Common myeloid progenitor, CD34-positive (primary cell): ENCODE measurements at regions not wholly inside any gene's neighbourhood (a gene's known extent, or its start where the extent isn't known, plus 50 kb on each side); places are given as distances from the start of the nearest gene placed in this dataset.
"Not testable (repeated sequence)": the region's sequence is repeated elsewhere in the genome, so short reads cannot be mapped to it uniquely, and the experiment has no call there.

ENCODE experiments used
- CTCF ChIA-PET: fragments of 350-600 bp; sonication (Branson Sonifier 250); formaldehyde crosslinking; loops from one replicate; lab custom pipeline; 2021; ENCODE audit warnings: antibody characterized with exemption; lab: Charles Lee
- POLR2A ChIA-PET: fragments of 350-600 bp; sonication (Branson Sonifier 250); formaldehyde crosslinking; loops from one replicate; lab custom pipeline; 2021; ENCODE audit warnings: antibody characterized with exemption; lab: Charles Lee
- DNase-seq, 3 donors: peaks; one replicate each; pipeline versions ENCODE4 v3.0.0 to v3.0.0-alpha.2; 2013
- H3K27ac ChIP-seq, 2 experiments: 1 replicate in 1 of 2; 2 replicates in 1 of 2; pipeline ENCODE4 v1.7.0; 2013; ENCODE audit warnings: inconsistent platforms in 2 of 2, low read length in 2 of 2, mild to moderate bottlenecking in 2 of 2, low read depth in 1 of 2, moderate library complexity in 1 of 2; ENCODE audit not compliant: severe bottlenecking in 2 of 2, insufficient read depth in 1 of 2, poor library complexity in 1 of 2
- H3K27me3 ChIP-seq, 5 experiments: replicated peaks in 2 of 5; 1 replicate in 3 of 5; 2 replicates in 2 of 5; pipeline versions ENCODE4 v1.6.1 to v1.7.0; 2013; ENCODE audit warnings: low read length in 4 of 5, mild to moderate bottlenecking in 2 of 5, moderate library complexity in 2 of 5, inconsistent platforms in 1 of 5; ENCODE audit not compliant: insufficient read depth in 5 of 5, control insufficient read depth in 4 of 5
- H3K36me3 ChIP-seq, 4 experiments: 1 replicate in 2 of 4; 2 replicates in 2 of 4; pipeline versions ENCODE4 v1.6.1 to v1.7.0; 2013; ENCODE audit warnings: low read length in 3 of 4, control low read depth in 1 of 4, mild to moderate bottlenecking in 1 of 4; ENCODE audit not compliant: control insufficient read depth in 4 of 4, insufficient read depth in 4 of 4
- H3K4me1 ChIP-seq, 4 experiments: 1 replicate in 3 of 4; 2 replicates in 1 of 4; pipeline versions ENCODE4 v1.6.1 to v1.7.1; 2013; ENCODE audit warnings: low read length in 3 of 4, mild to moderate bottlenecking in 3 of 4, control low read depth in 1 of 4, inconsistent platforms in 1 of 4, moderate library complexity in 1 of 4; ENCODE audit not compliant: control insufficient read depth in 4 of 4, insufficient read depth in 4 of 4; ENCODE audit errors: control extremely low read depth in 1 of 4
- H3K4me3 ChIP-seq, 7 experiments: 1 replicate in 4 of 7; 2 replicates in 3 of 7; pipeline versions ENCODE4 v1.5.1 to v1.7.0; 2013; ENCODE audit warnings: mild to moderate bottlenecking in 7 of 7, low read length in 6 of 7, moderate library complexity in 6 of 7, inconsistent platforms in 2 of 7, low read depth in 2 of 7, control low read depth in 1 of 7; ENCODE audit not compliant: insufficient read depth in 4 of 7, control insufficient read depth in 1 of 7; ENCODE audit errors: extremely low read depth in 1 of 7
- H3K9me3 ChIP-seq, 5 experiments: 1 replicate in 4 of 5; 2 replicates in 1 of 5; pipeline versions ENCODE4 v1.6.1 to v1.7.1; 2013; ENCODE audit warnings: low read length in 4 of 5, mild to moderate bottlenecking in 2 of 5, inconsistent platforms in 1 of 5, low read depth in 1 of 5, moderate library complexity in 1 of 5; ENCODE audit not compliant: control insufficient read depth in 4 of 5, insufficient read depth in 2 of 5; ENCODE audit errors: control extremely low read depth in 1 of 5
- WGBS: methylation state at CpG from one replicate; pipeline ENCODE4 v1.1.5; 2013; ENCODE audit not compliant: insufficient coverage; 5-methylcytosine and 5-hydroxymethylcytosine counted together

DNA sequence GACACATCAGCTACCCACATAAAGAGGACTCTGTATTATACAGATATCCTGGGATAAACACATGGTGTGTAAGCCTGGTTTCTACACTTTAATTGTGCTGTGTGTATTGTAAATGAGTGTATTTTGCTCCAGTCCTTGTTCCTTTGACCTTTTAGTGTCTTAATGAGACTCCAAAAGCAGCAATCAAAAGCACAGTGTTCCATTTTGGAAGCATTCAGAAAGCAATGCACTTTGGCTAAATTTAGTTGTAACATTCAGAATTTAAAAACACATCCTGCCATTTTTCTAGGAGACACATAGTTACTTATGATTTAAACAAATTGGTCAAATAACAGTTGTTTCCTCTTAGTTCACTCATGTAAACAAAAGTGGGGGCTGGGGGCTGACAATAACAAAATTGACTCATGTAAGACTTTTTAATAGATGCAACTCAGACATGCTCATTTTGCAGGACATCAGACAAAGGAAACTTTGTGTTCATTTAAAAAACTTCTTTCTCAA is 122.2 kb downstream of the GPR37 start:
- no peak overlapping the region for H3K27ac ChIP-seq
- CTCF ChIA-PET, result no interaction called here
- no peak for DNase-seq
- no peaks in the 10 kb centered on the region for H3K36me3 ChIP-seq
- no peak overlapping the region for H3K4me3 ChIP-seq
- no peaks in the 10 kb centered on the region for H3K4me1 ChIP-seq
- no peaks in the 10 kb centered on the region for H3K27me3 ChIP-seq
- POLR2A ChIA-PET, result no interaction called here
- H3K9me3 ChIP-seq, result no peaks in the 10 kb centered on the region

DNA sequence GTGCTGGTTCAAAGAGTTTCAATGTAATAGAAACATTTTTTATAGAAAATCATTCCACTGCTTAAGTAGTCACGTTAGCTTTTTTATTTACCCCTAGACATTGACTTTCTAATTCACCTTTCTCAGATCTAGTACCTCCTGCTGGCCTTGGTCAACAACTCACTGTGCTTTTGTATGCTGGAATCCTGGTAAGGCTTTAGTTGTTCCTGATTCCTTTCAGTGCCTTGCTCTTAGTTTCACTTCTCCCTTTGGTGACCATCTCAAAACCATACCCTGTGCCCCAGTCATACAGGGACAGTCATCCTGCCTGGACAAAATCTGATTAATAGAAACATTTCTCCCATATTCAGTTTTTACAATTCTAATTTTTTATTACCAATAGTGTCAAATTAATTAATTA is 130.2 kb downstream of the GPR37 start:
- POLR2A ChIA-PET, result no interaction called here
- no peak overlapping the region for H3K27ac ChIP-seq
- H3K36me3 ChIP-seq, result no peaks in the 10 kb centered on the region
- no peak overlapping the region for H3K4me3 ChIP-seq
- 67% methylated on average over 1 of the region's 1 CpG for WGBS
- no peaks in the 10 kb centered on the region for H3K27me3 ChIP-seq
- no peaks in the 10 kb centered on the region for H3K9me3 ChIP-seq
- CTCF ChIA-PET, result no interaction called here
- DNase-seq, result no peak
- no peaks in the 10 kb centered on the region for H3K4me1 ChIP-seq

DNA sequence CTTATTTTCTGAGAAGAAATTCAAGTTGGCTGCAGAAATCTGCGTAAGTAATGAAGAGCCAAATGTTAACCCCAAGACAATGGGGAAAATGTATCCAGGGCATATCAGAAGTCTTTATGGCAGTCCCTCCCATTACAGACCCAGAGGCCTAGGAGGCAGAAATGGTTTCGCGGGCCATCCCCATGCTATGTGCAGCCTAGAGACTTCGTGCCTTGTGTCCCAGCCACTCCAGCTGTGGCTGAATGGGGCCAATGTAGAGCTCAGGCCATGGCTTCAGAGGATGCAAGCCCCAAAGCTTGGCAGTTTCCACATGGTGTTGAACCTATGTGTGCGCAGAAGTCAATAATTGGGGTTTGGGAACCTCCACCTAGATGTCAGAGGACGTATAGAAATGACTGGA is 131.9 kb downstream of the GPR37 start:
- Histone ChIP-seq H3K27ac (no peak overlapping the region), H3K27me3 (no peaks in the 10 kb centered on the region), H3K4me1 (no peaks in the 10 kb centered on the region), H3K9me3 (no peaks in the 10 kb centered on the region), H3K4me3 (no peak overlapping the region), H3K36me3 (no peaks in the 10 kb centered on the region)
- 97% methylated on average over 5 of the region's 6 CpGs for WGBS
- POLR2A ChIA-PET, result no interaction called here
- no peak for DNase-seq
- CTCF ChIA-PET, result no interaction called here

DNA sequence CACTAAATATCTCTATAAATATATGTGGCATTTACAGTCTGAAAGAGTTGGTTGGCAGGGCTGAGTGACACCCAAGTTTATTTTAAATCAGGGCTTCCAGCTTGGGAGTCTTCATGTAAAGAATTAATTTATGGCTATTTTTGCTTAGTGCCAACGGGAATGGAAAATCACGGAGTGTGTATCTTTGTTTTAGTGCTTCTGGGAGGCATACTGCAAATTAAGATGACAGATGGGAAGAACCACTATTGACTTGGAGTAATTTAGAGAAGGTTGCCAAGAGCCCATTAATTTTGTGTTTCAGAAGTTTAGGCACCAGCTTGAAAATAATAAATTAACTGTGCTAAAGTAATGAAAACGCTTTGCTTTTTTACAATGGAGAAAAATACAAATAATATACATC is 135.2 kb downstream of the GPR37 start:
- H3K27me3 ChIP-seq, result no peaks in the 10 kb centered on the region
- ChIA-PET CTCF (no interaction called here), POLR2A (no interaction called here)
- no peak overlapping the region for H3K27ac ChIP-seq
- H3K4me3 ChIP-seq, result no peak overlapping the region
- no peaks in the 10 kb centered on the region for H3K36me3 ChIP-seq
- WGBS, result 100% methylated on average over 2 of the region's 3 CpGs
- no peaks in the 10 kb centered on the region for H3K4me1 ChIP-seq
- no peaks in the 10 kb centered on the region for H3K9me3 ChIP-seq
- DNase-seq, result no peak

DNA sequence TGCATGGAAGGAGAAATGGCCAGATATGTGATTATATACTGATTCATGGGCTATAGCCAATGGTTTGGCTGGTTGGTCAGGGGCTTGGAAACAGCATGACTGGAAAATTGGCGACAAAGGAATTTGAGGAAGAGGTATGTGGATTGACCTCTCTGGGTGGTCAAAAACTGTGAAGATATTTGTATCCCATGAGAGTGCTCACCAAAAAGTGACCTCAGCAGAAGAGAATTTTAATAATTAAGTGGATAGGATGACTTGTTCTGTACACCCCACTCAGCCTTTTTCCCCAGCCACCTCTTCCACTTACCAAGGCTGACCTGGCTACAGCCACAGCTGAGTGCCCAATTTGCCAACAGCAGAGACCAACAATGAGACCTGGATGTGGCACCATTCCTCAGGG is 146.7 kb downstream of the GPR37 start:
- Histone ChIP-seq H3K9me3 (no peaks in the 10 kb centered on the region), H3K27ac (no peak overlapping the region), H3K4me1 (no peaks in the 10 kb centered on the region), H3K27me3 (no peaks in the 10 kb centered on the region), H3K4me3 (no peak overlapping the region), H3K36me3 (no peaks in the 10 kb centered on the region)
- ChIA-PET POLR2A (no interaction called here), CTCF (no interaction called here)
- 78% methylated on average over 1 of the region's 1 CpG for WGBS
- no peak for DNase-seq

DNA sequence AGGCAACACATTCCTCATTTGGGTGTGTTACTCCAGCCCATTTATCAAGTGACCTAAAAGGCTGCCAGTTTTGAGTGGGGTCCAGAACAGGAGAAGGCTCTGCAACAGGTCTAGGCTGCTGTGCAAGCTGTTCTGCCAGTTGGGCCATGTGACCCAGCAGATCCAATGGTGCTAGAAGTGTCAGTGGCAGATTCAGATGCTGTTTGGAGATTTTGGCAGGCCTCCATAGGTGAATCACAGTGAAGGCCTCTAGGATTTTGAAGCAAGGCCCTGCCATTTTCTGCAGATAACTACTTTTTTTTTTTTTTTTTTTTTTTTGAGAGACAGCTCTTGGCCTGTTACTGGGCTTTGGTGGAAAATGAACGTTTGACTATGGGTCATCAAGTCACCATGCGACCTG is 147.5 kb downstream of the GPR37 start:
- H3K9me3 ChIP-seq, DNase-seq, H3K4me1 ChIP-seq, CTCF ChIA-PET, H3K27ac ChIP-seq, H3K36me3 ChIP-seq, H3K27me3 ChIP-seq, H3K4me3 ChIP-seq, POLR2A ChIA-PET: not testable (repeated sequence)
- WGBS, result 100% methylated on average over 2 of the region's 2 CpGs

DNA sequence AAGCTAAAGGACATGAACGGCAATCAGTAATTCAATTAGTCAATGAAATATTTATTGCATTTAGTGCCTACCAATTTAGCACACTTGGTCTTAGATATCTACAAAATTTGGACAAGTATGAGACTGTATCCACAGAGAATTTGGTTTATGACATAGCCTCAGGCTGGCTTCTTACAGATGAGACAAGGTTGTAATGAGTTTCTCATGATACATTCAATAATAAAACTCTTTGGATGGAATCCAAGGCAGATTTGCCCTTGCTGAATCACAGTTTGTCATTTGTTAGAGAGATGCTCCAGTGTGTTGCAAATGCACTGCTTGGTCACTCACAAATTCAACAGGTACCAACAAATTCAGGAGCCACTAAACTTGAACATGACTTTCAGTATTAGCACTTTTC is 162.5 kb downstream of the GPR37 start:
- ChIA-PET POLR2A (no interaction called here), CTCF (no interaction called here)
- Histone ChIP-seq H3K27ac (no peak overlapping the region), H3K36me3 (no peaks in the 10 kb centered on the region), H3K27me3 (no peaks in the 10 kb centered on the region), H3K4me1 (no peaks in the 10 kb centered on the region), H3K4me3 (no peak overlapping the region), H3K9me3 (peaks cover 0 to 3% (median 0%) of the 10 kb centered on the region in 5 experiments)
- DNase-seq, result no peak
- 100% methylated on average over 1 of the region's 1 CpG for WGBS
